Peyer's patch (tissue), 4 donors: ENCODE measurements at regions not wholly inside any gene's neighbourhood (a gene's known extent, or its start where the extent isn't known, plus 50 kb on each side); places are given as distances from the start of the nearest gene placed in this dataset.

Source experiments
- POLR2A ChIP-seq, 2 donors: fragments of 450-650 bp; IDR thresholded peaks; one replicate each; pipeline ENCODE4 v1.5.1; 2017; ENCODE audit warnings: antibody characterized with exemption in 2 of 2, mild to moderate bottlenecking in 2 of 2, moderate library complexity in 2 of 2
- TF ChIP-seq, protein P1 (sequence below), 6 experiments: fragments of 450-650 bp in 4 of 6; fragments of 200-600 bp in 2 of 6; sonication (generic) in 1 of 6; IDR thresholded peaks; one replicate each; pipeline ENCODE4 v1.5.1; 2017 to 2019; ENCODE audit warnings: antibody characterized with exemption in 6 of 6, mild to moderate bottlenecking in 3 of 6, moderate library complexity in 1 of 6

GRCh38 chr15:88391700-88392099 is 75.5 kb downstream of the MRPL46 start:
- TF ChIP-seq, protein P1, sequence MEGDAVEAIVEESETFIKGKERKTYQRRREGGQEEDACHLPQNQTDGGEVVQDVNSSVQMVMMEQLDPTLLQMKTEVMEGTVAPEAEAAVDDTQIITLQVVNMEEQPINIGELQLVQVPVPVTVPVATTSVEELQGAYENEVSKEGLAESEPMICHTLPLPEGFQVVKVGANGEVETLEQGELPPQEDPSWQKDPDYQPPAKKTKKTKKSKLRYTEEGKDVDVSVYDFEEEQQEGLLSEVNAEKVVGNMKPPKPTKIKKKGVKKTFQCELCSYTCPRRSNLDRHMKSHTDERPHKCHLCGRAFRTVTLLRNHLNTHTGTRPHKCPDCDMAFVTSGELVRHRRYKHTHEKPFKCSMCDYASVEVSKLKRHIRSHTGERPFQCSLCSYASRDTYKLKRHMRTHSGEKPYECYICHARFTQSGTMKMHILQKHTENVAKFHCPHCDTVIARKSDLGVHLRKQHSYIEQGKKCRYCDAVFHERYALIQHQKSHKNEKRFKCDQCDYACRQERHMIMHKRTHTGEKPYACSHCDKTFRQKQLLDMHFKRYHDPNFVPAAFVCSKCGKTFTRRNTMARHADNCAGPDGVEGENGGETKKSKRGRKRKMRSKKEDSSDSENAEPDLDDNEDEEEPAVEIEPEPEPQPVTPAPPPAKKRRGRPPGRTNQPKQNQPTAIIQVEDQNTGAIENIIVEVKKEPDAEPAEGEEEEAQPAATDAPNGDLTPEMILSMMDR (IDR thresholded peaks at IDR 0.05): no peak
- no peak for TF ChIP-seq POLR2A (IDR thresholded peaks at IDR 0.05)
